Activated naive CD4-positive, alpha-beta T cell treated with Interleukin-2 at 50 U/mL for 16 hours (primary cell): ENCODE measurements at regions not wholly inside any gene's neighbourhood (a gene's known extent, or its start where the extent isn't known, plus 50 kb on each side); places are given as distances from the start of the nearest gene placed in this dataset.
"Not testable (repeated sequence)": the region's sequence is repeated elsewhere in the genome, so short reads cannot be mapped to it uniquely, and the experiment has no call there.

Experiments used
- DNase-seq: peaks from one replicate; pipeline ENCODE4 v3.0.0-alpha.2; 2020

DNA sequence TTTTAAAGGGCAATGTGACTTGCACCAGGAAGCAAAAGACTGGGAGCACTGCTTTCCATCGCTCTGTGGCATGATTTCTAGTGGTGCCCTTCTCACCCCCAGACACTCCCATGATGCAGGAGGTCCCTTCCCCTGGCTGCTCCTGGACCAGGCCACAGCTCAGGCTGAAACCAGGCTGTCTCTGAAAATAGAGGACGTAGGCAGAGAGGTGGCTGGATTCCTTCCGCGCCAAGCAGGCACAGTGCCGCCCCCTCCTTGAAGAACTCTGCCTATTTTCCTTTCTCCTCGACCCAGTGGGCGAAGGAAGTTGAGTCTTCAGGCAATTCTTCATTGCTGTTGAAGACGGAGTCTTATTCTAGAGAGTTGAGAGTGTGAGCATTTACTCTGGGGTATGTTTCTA is 489.4 kb upstream of the TBL1XR1 start:
- no peak for DNase-seq

DNA sequence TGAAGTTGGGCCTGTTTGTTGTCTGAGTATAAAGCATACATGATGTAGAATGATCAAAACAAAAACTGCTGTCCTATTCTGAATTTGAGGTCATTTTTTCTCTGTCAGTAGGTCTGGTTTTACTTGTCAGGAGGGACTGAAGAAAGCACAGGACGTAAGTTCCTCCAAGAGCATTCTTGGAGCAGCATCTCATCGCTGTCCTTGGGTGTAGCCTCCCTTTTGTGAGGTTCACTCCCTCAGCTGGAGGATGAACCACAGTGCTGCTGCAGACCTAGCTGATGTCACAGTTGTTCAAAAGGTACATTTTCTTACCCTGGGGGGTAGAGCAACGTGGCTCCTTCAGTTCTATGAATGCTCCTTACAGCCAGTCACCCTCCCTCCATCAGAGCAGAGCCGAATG is 490.0 kb upstream of the TBL1XR1 start:
- no peak for DNase-seq

DNA sequence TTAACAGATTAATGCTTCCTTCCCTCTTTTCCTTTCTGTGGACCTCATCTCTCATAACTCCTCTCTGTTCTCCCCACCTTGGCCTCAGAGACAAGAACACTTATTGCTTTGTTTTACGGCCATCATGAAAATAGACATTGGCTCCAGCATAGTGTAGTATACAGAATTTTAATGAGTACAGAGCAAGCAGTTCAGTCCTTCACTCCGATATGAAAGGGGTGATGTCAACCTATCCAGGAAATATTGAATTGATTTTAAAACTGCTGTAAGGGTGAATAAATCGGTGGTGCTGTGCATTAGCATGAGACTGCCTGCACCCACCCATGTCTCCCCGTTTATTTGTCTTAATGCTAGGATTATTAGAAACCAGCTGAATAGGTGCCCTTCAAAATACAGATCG is 490.9 kb upstream of the TBL1XR1 start:
- DNase-seq = no peak

DNA sequence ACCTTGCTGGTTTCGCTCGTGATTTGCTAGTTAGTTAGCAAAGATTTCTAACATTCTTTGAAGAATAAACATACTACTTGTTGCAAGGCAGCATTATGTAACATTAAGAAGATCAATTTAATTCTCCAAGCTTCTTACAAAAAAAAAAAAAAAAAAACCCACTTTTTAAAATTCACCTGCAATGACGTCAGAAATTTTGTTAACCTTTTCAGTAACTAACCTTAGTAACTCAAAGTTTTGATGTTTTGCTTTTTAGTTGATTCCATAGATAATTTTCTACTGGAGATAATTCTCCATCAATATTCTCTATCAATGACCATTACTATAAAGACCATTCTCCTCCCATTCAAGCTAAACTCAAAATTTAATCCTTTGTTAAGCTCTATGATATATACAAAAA is 491.8 kb upstream of the TBL1XR1 start:
- no peak for DNase-seq

DNA sequence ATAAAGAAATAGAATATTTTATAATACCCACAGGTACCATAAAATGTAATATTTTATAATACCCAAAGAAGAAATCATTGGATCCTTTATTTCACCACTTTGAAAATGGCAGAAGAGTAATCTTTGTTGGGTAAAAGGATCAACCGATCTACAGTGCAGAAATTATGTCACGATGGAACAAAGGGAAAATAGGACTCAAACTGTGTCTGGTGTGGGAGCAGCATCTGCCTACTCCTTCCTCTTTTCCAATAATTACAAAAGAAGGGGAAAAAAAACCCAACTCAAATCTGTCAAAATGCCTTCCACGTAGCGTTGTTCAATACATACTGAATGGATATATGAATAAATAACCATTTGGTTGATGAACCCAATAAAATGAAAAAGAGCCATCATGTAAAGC is 492.6 kb upstream of the TBL1XR1 start:
- DNase-seq = no peak

DNA sequence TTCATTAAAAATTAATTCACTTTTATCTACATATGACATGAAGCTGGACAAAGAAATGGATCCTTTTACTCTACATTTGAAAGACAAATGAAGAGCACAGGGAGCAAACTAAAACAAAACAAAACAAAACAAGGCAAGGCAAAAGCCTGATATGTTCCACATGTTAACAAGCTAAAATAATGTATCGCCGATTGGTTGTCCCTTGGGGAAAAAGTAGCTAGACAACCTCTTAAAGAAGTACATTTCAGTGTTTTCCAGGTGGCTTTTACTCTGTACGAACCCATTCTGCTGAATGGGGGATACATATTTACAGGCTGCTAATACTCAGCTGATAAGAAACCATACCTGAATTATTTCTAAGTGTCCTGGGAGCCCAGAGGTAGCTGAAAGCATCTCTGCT is 493.0 kb upstream of the TBL1XR1 start:
- no peak for DNase-seq

DNA sequence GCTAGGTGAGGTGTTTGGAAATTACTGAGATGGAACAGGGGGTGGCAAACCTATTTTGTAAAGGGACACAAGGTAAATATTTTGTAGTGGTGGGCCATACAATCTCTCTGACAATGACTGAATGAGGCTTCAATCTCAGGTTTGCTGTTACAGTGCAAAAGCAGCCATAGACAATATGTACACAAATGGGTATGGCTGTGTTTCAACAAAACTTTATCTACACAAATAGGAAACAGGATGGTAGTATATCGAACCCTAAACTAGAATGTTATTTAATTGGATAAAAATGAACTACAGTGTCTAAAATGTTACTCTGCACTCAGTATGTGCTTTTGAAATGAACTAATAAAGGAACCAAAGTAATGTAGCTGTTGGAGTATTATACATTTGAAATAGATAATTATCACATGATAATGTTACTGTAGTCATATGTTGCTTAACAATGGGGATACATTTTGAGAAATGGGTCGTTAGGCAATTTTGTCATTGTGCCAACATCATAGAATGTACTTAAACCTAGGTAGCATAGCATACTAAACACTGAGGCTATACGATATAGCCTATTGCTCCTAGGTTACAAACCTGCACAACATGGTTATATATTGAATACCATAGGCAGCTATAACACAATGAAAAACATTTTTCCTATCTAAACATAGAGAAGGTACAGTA is 495.2 kb upstream of the TBL1XR1 start:
- DNase-seq = no peak

DNA sequence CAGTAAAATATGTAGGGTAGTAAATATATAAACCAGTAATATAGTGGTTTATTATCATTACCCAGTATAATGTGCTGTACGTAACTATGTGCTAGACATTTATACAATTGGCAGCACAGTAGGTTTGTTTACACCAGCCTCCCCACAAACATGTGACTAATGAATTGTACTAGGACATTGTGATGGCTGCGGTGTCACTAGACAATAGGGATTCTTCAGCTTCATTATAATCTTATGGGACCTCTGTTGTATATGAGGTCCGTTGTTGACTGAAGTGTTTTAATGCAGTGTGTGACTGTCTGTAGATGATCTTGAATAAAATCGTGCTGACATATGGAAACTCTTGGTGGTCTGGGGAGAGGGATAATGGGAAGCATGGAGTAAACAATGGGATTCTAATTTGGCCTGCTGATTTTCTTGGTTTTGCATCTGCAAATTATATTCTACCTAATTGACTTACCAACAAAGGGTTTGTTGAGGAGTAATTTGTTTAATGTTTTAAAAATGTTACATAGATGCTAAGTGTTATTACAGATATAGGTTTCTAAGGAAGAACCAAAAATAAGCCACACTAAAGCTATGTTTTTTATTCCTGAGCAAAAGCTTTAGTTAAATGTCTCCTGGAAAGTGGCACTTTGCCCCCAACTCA is 496.5 kb upstream of the TBL1XR1 start:
- no peak for DNase-seq

DNA sequence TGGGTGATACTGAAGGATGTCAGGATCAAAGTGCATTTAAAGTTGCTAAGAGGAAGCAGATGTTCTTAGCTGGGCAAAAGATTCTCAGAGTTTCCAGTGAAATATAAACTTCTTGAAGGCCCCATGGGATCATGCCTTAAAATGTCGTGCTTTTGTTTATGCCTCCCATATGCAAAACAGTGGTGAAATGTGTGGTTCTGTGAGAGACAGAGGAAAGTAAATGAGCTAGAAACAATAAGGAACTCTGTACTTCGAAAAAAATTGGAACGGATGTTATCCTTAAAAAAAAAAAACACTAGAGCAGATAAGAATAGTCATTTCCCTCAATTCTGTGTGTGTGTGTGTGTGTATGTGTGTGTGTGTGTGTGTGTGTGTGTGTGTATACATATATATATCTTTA is 497.0 kb upstream of the TBL1XR1 start:
- DNase-seq = no peak

DNA sequence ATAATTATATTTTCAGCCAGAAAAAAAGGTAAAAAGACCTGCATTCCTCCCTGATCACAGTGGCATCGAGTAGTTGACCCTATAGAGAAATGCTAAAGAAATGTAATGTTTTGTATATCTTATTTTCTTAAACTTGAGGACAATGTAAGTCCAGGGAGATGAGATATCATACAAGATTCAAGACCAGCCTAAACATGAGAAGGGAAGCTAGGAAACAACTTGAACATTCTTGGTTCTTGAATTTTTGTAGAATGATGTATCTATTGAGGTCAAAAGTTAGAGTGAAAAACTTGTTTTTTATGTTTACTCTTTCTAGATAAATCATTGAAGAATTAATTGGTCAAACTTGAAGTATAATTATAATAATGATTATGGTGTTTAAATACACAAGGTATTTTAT is 497.7 kb upstream of the TBL1XR1 start:
- DNase-seq = no peak

DNA sequence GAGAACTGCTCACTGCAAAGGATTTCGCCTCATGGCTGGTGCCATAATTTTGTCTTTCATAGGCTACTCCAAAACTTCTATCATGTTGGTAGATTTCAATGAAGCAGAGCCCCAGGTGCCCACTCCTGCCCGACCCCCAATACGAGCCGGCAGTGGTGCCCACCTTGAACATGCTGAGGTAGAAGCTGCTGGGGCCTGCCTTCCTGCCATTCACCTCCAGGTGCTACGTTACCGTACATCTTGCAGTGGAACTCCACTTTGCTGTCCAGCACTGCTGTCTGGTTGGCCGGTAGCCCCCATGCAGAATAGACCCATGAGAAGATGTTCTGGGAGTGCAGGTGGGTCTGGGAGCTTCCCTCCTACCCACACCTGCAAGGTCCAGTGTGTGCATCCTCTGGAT is 502.8 kb upstream of the TBL1XR1 start:
- DNase-seq = no peak

DNA sequence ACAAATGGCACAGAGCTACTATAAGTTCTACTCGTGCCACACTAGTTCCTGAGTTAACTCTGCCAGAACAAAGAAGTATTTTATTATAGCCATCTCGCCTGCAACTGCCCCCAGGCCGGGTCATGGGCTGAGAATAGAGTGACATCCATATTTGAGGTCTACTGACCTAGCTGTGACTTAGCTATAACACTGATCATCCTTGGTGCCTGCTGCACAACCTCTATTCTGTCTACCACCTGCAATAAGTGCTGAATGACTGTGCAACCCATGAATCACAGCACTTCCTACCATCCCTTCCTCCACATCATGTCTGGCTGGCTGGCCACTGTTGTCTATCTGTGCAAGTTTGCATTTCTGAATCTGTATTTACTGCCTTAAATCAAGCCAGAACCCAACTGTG is 506.5 kb upstream of the TBL1XR1 start:
- DNase-seq = no peak

DNA sequence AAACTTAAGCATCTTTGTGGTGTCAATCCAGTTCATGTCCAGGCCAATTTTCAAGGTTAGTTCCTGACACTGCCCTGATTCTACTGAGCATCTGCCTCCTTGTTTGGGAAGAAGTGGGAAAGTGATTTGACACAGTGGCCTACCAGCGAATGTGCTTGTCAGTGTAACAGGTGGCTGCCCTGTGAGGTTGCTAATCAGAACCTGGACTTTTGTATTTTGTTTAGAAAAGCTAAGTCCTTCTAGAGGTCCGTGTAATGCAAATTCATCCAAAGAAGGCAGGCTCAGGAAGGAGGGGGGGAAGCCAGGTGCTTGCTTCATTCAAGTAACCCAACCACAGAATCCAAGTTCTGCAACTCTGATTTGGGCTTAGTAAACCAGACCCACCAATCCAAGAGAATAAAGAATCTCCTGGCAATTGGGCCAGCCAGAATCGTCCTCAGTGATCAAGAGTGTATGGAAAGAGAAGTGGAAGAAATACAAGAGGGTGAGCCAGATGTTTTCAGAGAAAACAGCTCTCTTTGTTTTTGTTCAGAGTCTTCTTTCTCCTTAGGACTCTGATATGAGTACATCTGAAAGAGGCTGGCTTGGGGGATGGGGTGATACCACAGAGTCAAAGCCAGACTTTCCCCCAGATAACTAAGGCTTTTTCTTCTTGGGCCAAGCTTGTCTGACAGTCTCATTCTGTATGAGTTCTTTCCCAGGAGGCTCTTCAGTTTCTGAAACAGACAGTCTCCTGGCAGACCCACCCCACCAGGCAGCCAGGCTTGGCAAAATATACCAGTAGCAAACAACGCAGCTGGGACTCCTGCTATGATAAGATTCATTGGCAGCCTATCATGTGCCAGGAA is 508.9 kb upstream of the TBL1XR1 start:
- no peak for DNase-seq

DNA sequence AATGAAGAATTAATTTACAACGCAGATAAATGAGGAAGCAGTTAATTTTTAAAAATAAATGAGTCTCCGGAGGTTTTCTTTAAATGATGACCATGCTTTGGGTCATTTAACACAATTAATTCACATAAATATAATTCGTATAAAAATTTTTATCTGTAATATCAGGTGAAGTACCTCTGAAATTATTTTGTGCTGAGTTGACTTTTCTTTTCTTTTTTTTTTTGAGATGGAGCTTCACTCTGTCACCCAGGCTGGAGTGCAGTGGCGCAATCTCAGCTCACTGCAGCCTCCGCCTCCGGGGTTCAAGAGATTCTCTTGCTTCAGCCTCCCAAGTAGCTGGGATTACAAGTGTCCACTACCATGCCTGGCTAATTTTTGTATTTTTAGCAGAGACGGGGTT is 512.2 kb upstream of the TBL1XR1 start:
- not testable (repeated sequence) for DNase-seq

DNA sequence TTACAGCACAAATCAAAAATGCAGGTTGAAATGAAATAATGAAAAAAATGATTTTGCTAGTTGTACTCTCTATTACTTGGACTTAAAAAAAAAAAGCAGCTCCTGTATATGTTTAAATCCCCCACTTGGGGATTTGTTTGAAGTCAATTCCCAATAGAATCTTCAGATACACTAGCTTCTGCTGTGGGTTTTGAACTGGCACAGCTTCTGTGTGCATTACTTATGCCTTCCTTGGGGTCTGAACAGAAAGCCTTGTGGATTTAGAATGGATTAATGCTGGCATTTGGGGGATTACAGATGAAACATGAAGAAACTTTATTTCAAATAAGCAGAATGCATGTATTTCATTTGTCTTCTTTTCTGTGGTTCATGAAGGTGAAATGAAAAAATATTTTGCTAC is 513.2 kb upstream of the TBL1XR1 start:
- DNase-seq = no peak

DNA sequence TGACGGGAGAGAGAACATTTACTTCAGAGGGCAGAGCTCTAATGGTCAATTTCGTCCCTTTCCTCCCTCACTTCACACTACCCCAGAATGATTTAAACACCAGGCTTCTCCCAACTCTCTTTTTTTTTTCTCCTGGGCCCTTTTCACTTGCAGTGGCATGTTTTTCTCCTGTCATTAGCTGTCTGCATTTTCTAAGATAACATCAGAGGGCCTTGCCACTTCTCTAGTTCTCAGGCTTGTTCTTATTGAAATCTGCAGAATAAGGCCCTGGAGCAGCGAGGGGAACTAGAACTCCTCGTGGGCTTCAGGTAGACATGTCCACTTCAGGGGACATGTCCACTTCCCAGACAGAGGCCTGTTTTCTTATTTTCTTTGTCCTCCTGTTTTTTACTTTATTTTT is 514.4 kb upstream of the TBL1XR1 start:
- DNase-seq = no peak

DNA sequence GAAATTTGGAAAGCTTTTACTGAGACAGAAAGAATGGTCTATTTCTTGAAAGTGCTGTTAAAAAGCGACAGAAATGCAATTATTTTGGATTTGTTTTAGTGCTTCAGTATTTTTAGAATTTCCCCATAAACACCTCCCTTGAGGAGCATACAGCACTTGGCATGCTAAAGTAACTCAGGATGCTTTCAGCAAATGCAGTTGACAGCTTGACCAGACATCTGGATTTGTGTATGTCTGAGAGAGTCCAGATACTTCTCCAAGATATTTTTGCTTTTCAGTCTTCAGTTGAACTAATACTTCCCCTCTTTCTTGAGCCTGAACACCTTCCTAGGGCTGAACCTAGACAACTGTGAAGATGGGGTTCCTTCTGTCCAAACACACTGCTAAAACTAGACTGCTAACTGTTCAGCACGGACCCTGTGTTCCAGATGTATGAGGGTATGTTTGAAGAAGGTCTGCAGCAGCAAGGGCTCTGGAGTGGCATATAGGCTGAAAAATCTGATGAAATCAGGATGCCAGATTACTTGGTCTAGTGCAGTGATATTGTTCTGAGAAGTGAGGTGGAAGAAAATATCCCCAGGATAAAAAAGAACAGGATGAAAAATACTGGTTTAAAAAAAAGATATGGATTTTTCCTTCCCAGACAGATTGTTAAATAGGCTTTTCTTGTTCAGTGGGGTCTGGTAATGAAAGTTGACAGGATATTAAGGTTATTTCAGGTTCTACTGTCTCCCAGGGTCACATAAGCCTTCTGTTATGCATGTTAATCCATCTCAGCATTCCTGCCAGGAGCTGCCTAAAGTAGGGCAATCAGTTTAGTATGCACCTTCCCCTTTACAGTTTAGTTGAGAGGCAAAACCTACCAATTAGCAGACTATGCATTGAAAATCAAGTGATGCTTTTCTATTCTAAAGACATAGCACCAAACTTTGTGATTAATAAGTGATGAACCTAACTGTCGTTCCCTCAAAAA is 516.9 kb upstream of the TBL1XR1 start:
- no peak for DNase-seq

DNA sequence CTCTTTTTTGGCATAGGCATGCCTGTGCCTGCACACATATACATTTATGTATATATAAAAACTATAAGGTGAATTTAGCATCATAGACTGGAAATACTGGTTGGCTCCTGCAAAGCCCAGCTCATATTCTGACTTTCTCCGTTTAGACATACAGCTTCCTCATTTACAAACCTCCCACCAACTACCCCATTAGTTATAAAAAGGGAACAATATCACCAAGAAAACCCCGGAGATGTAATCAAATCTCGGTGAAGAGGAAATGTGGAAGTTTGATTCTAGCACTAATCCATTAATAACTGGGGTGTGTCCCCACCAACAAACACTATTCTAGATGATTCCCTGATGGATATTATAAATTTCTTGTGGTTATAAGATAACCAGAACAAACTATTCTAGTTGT is 517.7 kb upstream of the TBL1XR1 start:
- DNase-seq = no peak

DNA sequence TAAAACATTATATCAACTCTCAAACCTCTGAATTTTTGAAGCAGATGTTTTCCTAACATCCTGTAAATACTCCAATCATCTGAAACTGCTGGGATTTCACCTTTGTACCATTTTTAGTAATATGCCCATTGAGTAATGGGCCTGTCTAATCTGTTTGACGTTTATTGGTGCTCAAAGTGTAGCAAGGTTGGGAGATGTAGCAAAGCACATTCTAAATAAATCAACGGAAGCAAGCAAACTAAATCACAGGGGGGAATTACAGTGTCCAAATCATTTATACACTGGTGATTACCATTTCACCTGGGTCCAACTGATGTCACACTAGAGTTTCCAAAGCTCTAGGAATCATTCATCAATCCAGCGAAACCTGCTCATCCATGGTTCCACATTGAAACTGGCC is 518.7 kb upstream of the TBL1XR1 start:
- no peak for DNase-seq

DNA sequence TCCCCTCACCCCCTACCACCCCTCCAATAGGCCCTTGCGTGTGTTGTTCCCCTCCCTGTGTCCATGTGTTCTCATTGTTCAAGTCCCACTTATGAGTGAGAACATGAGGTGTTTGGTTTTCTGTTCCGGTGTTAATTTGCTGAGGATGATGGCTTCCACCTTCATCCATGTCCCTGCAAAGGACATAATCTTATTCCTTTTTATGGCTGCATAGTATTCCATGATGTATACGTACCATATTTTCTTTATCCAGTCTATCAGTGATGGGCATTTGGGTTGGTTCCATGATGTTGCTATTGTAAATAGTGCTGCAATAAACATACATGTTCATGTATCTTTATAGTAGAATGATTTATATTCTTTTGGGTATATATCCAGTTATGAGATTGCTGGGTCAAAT is 523.6 kb upstream of the TBL1XR1 start:
- not testable (repeated sequence) for DNase-seq

DNA sequence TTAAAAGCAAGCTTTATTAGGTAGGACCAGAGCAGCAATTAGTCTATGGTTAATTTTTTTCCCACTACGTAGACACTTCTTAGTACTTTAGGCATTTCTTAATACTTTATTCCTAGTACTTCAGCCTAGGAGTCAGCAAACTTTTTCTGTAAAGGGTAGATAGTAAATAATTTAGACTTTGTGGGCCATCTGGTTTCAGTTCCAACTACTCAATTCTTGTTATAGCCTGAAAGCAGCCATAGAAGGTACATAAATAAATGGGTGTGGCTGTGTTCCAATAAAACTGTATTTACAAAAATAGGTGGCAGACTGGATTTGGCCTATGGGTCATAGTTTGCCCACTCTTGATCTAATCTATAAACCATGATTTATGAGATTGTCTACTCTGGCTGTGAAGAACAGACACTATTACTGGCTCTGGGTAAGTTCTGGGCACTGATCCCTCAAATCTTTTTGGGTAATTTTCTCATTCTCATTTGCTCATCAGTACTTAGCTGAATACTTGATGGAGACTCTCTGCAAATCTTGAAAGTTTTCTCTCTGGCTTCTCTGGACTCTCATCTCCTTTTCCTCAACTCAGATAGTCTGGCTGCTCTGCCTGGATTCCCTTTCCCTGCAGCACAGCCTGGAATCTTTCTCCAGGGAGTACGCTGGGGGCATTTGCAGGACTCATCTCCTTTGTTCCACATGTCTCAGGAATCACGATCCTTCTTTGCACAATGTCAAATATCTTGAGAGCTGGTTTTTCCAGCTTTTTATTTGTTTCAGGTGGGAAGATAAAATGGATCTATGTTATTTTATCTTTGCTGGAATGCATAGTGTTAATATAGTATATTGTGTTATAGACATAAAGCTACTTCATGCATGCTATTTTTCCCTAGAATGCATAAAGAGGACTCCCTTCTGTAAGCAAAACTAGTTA is 524.8 kb upstream of the TBL1XR1 start:
- DNase-seq = no peak
